Dermis microvascular lymphatic vessel endothelial cell (primary cell): ENCODE measurements at regions not wholly inside any gene's neighbourhood (a gene's known extent, or its start where the extent isn't known, plus 50 kb on each side); places are given as distances from the start of the nearest gene placed in this dataset.

Source experiments
- DNase-seq, 2 donors: peaks; one replicate each; pipeline versions ENCODE4 v3.0.0 to v3.0.0-alpha.2; 2010; ENCODE audit warnings: low read depth in 2 of 2

GRCh38 chr6:43873806-43874714 lies 104.0 kb downstream of the VEGFA start:
- no peak for DNase-seq

GRCh38 chr6:43871933-43872332 lies 101.9 kb downstream of the VEGFA start:
- no peak for DNase-seq

- DNase-seq = no peak
Observed at GRCh38 chr6:43871284-43871683, 101.3 kb downstream of the VEGFA start.

GRCh38 chr6:43870660-43871061 lies 100.7 kb downstream of the VEGFA start:
- DNase-seq = no peak

GRCh38 chr6:43869792-43870659 lies 100.0 kb downstream of the VEGFA start:
- no peak for DNase-seq

GRCh38 chr6:43869079-43869710 lies 99.2 kb downstream of the VEGFA start:
- DNase-seq = no peak

- DNase-seq = no peak
Observed at GRCh38 chr6:43868467-43868866, 98.5 kb downstream of the VEGFA start.

GRCh38 chr6:43867996-43868395 lies 98.0 kb downstream of the VEGFA start:
- no peak for DNase-seq

- no peak for DNase-seq
Observed at GRCh38 chr6:43867246-43867645, 97.2 kb downstream of the VEGFA start.

GRCh38 chr6:43865932-43866645 lies 96.1 kb downstream of the VEGFA start:
- no peak for DNase-seq

GRCh38 chr6:43865086-43865485 lies 95.1 kb downstream of the VEGFA start:
- no peak for DNase-seq

GRCh38 chr6:43862925-43863324 lies 92.9 kb downstream of the VEGFA start:
- no peak for DNase-seq

- DNase-seq = no peak
Observed at GRCh38 chr6:43861212-43861894, 91.3 kb downstream of the VEGFA start.

GRCh38 chr6:43860285-43860684 lies 90.3 kb downstream of the VEGFA start:
- no peak for DNase-seq

- no peak for DNase-seq
Observed at GRCh38 chr6:43859213-43859612, 89.2 kb downstream of the VEGFA start.

- no peak for DNase-seq
Observed at GRCh38 chr6:43858161-43859153, 88.4 kb downstream of the VEGFA start.

- DNase-seq = peak in 1 of 2 donors; percentile 13
Observed at GRCh38 chr6:43856005-43856765, 86.2 kb downstream of the VEGFA start.

GRCh38 chr6:43855247-43855646 lies 85.2 kb downstream of the VEGFA start:
- DNase-seq = no peak
